Nephron (organoid): ENCODE measurements at regions not wholly inside any gene's neighbourhood (a gene's known extent, or its start where the extent isn't known, plus 50 kb on each side); places are given as distances from the start of the nearest gene placed in this dataset.
A peak's percentile ranks its signal among the peaks of the same experiment; 100 is the strongest.

ENCODE experiments used
- H3K27ac Mint-ChIP-seq, 3 experiments: 2 replicates each; pipeline ENCODE4 v1.8.0; 2020; ENCODE audit warnings: mixed read lengths in 3 of 3, mild to moderate bottlenecking in 2 of 3, moderate library complexity in 1 of 3
- H3K27me3 Mint-ChIP-seq: 2 replicates; pipeline ENCODE4 v1.8.0; 2021; ENCODE audit warnings: low read depth, mild to moderate bottlenecking, moderate library complexity, mixed read lengths
- H3K36me3 Mint-ChIP-seq: 2 replicates; pipeline ENCODE4 v1.8.0; 2020; ENCODE audit warnings: low read depth, mixed read lengths
- H3K4me1 Mint-ChIP-seq: 2 replicates; pipeline ENCODE4 v1.8.0; 2020; ENCODE audit warnings: mixed read lengths
- H3K4me3 Mint-ChIP-seq, 3 experiments: 2 replicates each; pipeline ENCODE4 v1.8.0; 2020; ENCODE audit warnings: mild to moderate bottlenecking in 3 of 3, mixed read lengths in 3 of 3, moderate library complexity in 2 of 3
- H3K9me3 Mint-ChIP-seq: 2 replicates; pipeline ENCODE4 v1.8.0; 2020; ENCODE audit warnings: mixed read lengths
- TF ChIP-seq, protein P1 (sequence below), 3 experiments: fragments of 200-600 bp; sonication (generic); IDR thresholded peaks; one replicate each; pipeline ENCODE4 v1.5.0; 2021; ENCODE audit warnings: antibody characterized with exemption in 3 of 3; ENCODE audit not compliant: unreplicated experiment in 3 of 3

DNA sequence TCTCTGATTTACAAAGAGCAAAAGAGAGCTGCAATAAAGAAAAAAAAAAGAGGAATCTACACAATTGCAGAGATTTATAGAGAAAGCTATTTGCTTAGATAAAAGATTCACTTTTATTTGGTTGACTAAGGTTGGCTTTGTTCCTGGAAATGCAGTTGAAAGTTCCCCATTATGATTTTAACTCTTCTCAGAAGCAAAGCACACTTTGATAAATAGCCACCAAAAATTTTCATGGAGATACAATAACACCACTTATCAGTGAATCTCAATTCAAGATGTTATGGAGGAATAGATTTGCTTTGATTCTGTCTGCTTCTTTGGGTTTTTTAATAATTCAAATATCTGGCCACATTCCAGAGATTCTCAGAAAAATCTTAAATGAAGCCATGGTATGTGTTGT lies 88.5 kb upstream of the ANO3 start:
- Mint-ChIP-seq H3K27me3 (no peaks in the 10 kb centered on the region), H3K36me3 (no peaks in the 10 kb centered on the region), H3K4me3 (no peak overlapping the region), H3K4me1 (peaks cover 8% of the 10 kb centered on the region), H3K9me3 (peaks cover 7% of the 10 kb centered on the region), H3K27ac (peak overlapping the region; percentile 36 to 86 (median 57))
- TF ChIP-seq, protein P1, sequence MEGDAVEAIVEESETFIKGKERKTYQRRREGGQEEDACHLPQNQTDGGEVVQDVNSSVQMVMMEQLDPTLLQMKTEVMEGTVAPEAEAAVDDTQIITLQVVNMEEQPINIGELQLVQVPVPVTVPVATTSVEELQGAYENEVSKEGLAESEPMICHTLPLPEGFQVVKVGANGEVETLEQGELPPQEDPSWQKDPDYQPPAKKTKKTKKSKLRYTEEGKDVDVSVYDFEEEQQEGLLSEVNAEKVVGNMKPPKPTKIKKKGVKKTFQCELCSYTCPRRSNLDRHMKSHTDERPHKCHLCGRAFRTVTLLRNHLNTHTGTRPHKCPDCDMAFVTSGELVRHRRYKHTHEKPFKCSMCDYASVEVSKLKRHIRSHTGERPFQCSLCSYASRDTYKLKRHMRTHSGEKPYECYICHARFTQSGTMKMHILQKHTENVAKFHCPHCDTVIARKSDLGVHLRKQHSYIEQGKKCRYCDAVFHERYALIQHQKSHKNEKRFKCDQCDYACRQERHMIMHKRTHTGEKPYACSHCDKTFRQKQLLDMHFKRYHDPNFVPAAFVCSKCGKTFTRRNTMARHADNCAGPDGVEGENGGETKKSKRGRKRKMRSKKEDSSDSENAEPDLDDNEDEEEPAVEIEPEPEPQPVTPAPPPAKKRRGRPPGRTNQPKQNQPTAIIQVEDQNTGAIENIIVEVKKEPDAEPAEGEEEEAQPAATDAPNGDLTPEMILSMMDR (IDR thresholded peaks at IDR 0.05; ENCODE audit: unreplicated experiment in 3 of 3), result no peak

DNA sequence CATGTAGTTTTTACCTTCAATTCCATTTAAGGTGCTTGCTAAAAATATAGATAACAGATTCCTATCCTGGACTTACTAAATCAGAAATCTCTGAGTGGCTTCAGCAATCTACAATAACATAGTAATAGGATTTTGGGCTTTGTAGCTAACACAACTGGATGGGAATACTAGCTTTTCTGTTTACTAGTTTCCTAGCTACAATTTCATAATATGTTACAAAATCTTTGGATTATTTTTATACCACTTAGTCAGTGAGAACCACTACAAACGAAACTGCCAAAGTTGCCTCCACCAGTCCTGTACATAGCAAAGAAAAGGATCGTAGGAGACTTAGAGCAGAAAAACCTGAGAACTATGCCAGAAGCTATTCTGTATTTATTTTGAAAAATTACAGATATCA lies 87.7 kb upstream of the ANO3 start:
- Mint-ChIP-seq H3K4me1 (peaks cover 8% of the 10 kb centered on the region), H3K9me3 (peaks cover 9% of the 10 kb centered on the region), H3K36me3 (no peaks in the 10 kb centered on the region), H3K27ac (no peak overlapping the region), H3K4me3 (no peak overlapping the region), H3K27me3 (no peaks in the 10 kb centered on the region)
- TF ChIP-seq, protein P1 (IDR thresholded peaks at IDR 0.05; ENCODE audit: unreplicated experiment in 3 of 3), result no peak

DNA sequence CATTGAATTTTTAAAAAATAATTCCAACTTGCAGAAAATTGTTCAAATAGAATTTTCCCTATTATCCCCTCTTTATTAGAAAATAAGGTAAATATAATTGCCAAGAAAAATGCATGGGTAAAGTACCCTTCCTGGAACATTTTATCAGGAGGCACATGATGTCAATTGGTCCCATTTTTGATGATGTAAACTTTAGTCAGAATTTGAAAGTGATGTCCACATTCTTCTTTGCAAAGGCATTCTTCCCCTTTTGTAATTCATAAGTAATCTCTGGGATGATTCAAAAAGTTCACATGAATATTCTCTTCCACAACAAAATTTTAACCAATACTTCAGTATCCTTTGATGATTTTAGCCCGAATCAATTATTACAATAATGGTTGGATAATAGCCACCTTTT lies 86.9 kb upstream of the ANO3 start:
- H3K27me3 Mint-ChIP-seq, result no peaks in the 10 kb centered on the region

DNA sequence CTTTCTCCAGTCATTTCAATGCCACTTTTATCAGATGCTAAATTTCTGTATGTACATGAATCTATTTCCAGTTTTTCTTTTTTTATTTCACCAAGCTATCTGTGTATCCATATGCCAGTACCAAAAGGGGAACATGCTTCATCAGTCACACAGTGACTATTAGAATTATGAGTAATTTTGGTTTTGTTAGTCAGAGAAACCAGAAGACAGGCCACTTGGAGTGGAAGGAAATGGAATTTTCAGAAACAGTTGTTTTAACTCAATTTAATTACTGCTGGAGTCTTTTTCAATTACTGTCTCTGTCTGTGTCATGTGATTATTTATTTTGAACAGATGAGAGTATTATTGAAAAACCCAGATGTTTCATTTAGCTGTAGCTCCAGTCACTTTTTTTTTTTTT lies 84.6 kb upstream of the ANO3 start:
- Mint-ChIP-seq H3K9me3 (peaks cover 6% of the 10 kb centered on the region), H3K4me3 (no peak overlapping the region), H3K27ac (peak overlapping the region in 2 of 3 experiments; percentile 67 to 74), H3K27me3 (no peaks in the 10 kb centered on the region), H3K4me1 (peaks cover 8% of the 10 kb centered on the region), H3K36me3 (no peaks in the 10 kb centered on the region)
- TF ChIP-seq, protein P1 (IDR thresholded peaks at IDR 0.05; ENCODE audit: unreplicated experiment in 3 of 3), result no peak

More for the DNA sequence above, 86.9 kb upstream of the ANO3 start:
- Mint-ChIP-seq H3K36me3 (no peaks in the 10 kb centered on the region), H3K4me1 (peaks cover 8% of the 10 kb centered on the region), H3K9me3 (peaks cover 9% of the 10 kb centered on the region), H3K27ac (no peak overlapping the region), H3K4me3 (no peak overlapping the region)
- TF ChIP-seq, protein P1 (IDR thresholded peaks at IDR 0.05; ENCODE audit: unreplicated experiment in 3 of 3), result no peak

DNA sequence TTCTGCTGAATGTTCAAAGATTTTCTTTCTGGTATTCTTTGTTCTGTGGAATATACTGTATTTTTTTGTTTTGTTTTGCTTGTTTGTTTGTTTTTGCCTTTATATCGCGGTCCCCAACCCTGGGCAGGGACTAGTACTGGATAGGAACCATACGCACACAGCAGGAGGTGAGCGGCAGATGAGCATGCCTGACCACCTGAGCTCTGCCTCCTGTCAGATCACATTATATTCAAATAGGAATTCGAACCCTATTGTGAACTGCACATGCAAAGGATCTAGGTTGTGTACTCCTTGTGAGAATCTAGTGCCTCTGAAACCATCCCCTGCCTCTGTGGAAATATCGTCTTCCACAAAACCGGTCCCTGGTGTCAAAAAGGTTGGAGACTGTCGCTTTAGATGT lies 83.3 kb upstream of the ANO3 start:
- no peaks in the 10 kb centered on the region for H3K36me3 Mint-ChIP-seq
- peaks cover under 1% of the 10 kb centered on the region for H3K4me1 Mint-ChIP-seq

DNA sequence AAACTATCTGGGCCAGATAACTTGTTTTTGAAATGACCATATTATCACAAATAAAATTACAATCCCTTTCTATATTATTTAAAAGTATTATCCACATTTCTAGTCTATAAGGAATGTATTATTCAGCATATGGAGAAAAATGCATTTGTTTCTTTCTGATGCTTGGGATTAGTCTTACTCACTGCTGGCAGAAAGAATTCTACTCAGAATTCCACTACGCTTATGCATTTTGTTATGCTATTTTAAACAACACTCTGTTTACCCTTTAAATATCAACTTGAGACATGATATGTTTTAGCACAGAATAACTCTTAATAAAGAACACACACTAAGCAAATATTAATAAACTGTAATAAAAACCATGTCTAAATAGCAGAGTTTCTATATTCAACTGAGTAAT lies 77.6 kb upstream of the ANO3 start:
- TF ChIP-seq, protein P1 (IDR thresholded peaks at IDR 0.05; ENCODE audit: unreplicated experiment in 3 of 3), result no peak

More for the DNA sequence above, 83.3 kb upstream of the ANO3 start:
- Mint-ChIP-seq H3K9me3 (peaks cover 4% of the 10 kb centered on the region), H3K27me3 (no peaks in the 10 kb centered on the region), H3K4me3 (no peak overlapping the region), H3K27ac (no peak overlapping the region)
- TF ChIP-seq, protein P1 (IDR thresholded peaks at IDR 0.05; ENCODE audit: unreplicated experiment in 3 of 3), result no peak

More for the DNA sequence above, 77.6 kb upstream of the ANO3 start:
- no peaks in the 10 kb centered on the region for H3K9me3 Mint-ChIP-seq
- no peak overlapping the region for H3K4me3 Mint-ChIP-seq
- no peak overlapping the region for H3K27ac Mint-ChIP-seq
- H3K4me1 Mint-ChIP-seq, result no peaks in the 10 kb centered on the region
- no peaks in the 10 kb centered on the region for H3K36me3 Mint-ChIP-seq
- H3K27me3 Mint-ChIP-seq, result no peaks in the 10 kb centered on the region
